ENCODE measurements at regions not wholly inside any gene's neighbourhood (a gene's known extent, or its start where the extent isn't known, plus 50 kb on each side); places are given as distances from the start of the nearest gene placed in this dataset.

GRCh38 chr2:42969231-42970150 lies 177.1 kb upstream of the HAAO start:
- no peak for DNase-seq

DNA sequence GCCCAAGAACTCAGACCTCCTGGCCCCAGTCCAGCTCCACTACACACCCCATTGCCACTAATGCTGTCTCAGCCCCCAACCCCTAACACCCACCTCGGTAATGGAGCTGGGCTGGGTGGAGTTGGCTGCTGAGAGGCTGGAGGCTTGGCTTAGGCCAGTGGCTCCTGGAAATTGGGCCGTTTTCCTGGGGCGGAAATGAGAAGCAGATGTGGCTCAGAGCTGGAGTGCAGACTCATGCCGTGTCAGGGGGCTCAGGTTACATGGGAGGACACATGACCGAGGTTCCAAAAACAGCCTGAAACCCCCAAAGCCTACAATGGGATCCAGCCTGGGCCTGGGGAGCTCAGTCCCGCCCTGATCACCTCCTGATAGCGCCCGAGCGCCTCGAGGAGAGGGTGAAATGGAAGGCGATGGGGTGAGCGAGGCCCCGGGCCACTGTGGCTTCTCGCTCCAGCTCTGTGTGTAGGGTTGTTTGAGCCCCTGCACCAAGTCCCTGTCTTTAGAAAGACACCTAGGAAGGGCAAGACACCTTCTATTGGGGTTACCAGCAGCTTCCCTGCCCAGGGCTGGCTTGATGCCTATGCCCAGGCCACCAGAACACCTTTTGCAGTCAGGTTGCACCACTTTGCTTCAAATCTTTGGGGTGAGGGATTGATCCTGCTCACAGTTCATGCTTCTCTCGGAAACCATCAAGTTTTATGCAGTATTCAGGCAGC lies 175.7 kb upstream of the HAAO start:
- no peak for DNase-seq

GRCh38 chr2:42965910-42966309 lies 173.5 kb upstream of the HAAO start:
- no peak for DNase-seq

DNA sequence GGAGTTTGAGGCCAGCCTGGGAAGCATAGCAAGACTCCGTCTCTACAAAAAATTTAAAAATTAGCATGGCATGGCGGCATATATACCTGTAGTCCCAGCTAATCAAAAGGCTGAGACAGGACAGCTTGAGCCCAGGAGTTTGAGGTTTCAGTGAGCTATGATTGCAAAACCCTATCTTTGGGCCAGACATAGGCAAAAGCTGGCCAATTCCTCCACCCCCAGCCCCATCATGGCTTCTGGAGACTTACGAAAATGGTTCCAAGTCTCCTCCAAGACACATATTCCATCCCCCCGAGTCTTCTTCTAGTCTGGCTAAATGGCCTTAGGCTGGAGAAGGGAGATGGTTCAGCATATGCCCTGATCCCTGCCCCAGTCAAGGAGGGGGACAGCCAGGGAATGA lies 172.8 kb upstream of the HAAO start:
- DNase-seq, result no peak

DNA sequence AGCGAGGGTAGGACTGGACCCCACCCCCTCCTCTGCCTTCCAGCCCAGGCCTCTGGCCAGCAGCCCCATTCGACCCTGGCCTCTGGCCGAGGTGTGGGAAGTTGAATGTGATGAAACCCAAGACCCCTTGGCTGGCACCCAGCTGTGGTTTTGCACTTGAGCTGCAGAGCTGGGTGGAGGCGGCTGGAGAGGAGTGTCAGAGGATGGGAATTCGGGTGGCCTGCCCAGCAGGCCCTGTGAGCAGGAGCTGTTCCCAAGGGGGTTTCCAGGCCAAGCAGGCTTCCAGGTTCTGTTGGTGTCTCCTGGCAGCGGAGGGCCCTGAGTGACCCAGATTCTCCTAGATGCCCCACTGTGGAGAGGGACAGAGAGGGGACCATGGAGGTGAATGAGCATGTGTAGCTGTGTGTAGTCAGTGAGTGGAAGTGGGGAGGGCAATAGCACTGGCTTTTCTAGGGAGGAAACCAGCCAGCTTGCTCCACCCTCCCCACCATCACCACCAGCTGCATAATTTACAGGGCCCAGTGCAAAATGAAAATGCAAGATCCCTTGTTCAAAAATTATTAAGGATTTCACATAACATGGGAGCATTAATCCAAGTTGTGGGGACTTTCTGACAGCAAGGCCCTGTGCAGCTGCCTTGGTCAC lies 172.2 kb upstream of the HAAO start:
- DNase-seq, result no peak

DNA sequence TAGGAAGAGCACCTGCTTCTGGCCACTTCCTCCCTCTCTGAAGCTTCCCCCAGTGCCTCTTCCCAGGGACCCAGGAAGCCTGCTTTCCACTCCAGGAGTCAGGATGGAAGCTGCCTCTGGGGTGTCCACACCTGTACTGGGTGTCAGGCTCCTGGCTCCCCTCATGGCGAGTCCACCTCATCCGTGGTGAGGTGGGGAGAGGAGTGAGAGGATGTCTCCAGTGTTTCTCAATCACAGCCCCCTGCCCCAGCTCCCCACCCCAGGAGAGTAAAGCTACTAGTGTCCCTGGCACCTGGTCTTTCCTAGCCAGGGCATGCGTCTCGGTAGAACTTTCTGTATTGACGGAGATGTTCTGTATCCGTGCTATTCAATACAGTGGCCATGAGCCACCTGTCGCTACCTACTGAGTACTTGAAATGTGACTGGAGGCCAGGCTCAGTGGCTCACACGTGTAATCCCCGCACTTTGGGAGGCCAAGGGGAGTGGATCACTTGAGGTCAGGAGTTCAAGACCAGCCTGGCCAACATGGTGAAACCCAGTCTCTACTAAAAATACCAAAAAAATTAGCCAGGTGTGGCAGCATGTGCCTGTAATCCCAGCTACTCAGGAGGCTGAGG lies 171.2 kb upstream of the HAAO start:
- DNase-seq, result no peak

GRCh38 chr2:42962508-42962953 lies 170.1 kb upstream of the HAAO start:
- DNase-seq, result no peak

DNA sequence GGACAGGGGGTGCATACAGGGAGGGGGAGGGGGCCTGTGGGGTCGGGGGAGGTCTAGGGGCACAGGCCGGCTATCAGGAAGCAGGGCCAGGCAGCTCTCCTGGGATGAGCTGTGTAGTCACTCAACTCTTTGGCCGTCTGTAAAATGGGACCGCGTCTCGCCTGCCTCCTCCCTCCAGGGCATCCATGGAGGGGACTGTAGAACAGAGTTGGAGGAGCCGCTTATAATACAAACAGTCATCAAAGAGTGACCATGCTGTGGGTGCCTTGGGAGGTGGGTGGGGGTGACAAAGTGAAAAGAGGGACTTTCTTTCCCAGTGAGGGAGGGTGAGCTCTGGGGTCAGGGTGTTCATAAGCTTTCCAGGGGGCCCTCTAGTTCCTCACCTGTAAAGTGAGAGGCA lies 169.6 kb upstream of the HAAO start:
- no peak for DNase-seq

DNA sequence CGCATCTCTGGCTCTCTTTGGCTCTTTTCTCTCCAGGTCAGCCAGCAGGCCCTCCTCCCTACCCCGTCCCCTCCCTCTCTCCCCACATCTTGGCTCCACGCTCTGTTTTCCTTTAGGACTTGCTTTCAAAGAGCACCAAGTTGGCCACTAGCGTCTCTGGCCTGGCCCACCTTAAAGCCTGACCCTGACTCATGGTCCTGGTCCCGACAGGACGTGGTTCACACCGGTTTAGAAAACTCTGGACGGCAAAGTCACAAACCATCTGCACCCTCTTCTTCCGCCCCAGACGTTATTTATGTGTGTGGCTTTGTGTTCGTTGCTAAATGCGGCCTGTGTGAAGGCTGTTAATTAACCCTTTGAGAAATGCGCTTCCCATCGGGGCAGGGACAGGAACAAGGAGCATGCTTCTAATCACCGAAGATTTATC lies 169.0 kb upstream of the HAAO start:
- no peak for DNase-seq

DNA sequence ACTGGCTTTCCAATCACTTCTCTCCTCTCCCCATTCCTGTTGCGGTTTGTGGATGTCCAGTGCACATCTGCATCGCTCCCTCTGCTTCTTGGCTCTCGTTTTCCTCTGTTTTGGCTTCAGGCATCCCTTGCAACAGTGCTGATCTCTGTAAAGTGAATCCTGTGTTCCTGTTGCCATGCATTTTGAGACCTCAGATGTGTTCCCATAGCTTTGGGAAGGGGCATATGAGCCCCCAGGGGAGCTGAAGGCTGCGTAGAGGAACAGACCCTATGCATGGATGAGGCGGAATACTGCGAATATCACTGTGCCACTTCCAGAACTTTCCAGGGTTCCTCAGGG lies 168.4 kb upstream of the HAAO start:
- DNase-seq, result no peak

GRCh38 chr2:42960002-42960841 lies 167.8 kb upstream of the HAAO start:
- no peak for DNase-seq

GRCh38 chr2:42959234-42960001 lies 167.0 kb upstream of the HAAO start:
- DNase-seq, result no peak

GRCh38 chr2:42958741-42959233 lies 166.4 kb upstream of the HAAO start:
- no peak for DNase-seq

- DNase-seq, result no peak
Observed at GRCh38 chr2:42957861-42958301, 165.5 kb upstream of the HAAO start.

DNA sequence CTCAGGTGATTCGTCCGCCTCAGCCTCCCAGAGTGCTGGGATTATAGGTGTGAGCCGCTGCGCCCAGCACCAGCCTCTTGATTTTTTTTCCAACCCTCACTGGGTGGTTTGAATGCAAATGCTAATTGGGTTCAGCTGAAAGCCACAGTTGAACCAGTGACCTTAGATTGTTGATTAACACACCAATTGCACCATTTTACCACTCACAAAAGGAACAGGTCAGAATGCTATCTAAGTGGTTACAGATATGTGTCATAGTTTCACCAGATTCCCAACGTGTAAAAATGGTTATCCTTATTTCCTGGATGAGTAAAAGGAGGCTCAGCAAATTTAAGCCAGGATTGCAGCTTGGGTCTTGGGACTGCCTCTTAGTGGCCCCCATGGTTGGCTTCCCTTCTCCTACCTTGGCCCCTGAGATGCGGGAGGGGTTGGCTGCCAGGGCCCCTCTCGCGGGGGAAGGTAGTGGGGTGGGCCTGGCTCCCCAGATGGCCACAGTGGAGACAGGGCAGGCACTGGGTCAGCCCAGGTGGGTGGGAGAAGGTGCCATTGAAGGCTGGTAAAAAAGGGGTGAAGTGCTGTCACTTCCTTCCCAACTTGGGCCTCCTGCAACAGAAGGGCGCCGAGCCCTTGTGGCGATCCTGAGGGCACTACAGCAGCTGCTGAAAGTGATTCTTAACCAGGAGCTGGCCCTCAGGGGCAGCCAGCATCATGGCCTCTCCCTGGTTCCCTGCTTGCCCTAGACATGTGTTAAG lies 164.9 kb upstream of the HAAO start:
- no peak for DNase-seq

- no peak for DNase-seq
Observed at GRCh38 chr2:42954227-42954962, 162.0 kb upstream of the HAAO start.

GRCh38 chr2:42953216-42953615 lies 160.8 kb upstream of the HAAO start:
- DNase-seq, result no peak

DNA sequence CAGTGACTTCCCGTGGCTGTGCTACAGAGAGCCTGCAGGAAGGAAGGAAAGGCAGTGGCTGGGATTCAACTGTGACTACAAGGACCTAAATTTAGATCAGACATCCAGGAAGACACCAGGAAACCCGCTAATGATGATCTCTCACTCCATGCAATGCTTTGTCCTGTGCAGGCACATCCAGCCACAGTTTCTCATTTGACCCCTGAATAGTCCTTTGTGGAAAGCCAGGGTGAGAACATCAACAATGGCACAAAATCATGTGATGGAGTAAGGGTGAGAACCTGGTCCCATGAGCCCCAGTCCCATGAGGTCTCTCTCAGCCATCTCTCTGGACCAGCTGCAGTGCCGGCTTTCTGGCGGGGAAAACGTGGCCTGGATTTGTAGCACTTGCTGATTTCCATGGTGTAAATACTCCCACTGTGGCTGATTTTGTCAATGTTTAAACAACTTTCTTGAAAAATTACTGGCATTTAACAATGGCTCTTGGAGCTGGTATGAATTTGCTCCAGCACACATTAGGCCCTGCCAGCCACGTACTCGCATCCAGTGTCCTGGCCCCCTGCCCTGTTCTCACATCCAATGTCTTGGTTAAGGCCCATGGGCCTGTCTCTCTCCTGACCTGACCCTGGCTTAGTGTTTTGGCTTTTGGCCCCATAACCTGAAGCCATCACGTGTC lies 159.0 kb upstream of the HAAO start:
- DNase-seq, result no peak

DNA sequence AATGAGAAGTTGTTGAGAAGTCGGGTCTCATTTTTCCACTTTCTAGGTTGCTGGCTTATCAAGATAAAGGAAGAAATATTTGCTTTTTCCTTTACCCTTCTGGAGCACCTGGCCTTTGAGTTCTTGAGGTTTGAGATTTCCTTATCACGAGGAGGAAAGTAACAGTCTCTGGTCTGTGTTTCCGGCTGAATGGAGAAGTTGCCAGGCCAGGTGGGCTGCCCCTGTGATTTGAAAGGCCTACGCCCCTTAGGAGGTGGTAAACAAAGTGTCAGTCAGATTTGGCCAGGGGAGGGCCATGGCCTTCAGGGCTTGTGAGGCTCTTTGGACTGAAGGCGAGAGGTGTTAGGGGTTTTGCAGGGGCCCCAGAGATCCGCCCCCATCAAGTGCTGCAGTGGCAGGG lies 156.7 kb upstream of the HAAO start:
- DNase-seq, result no peak

All from stimulated activated CD4-positive, alpha-beta T cell treated with anti-CD3 and anti-CD28 coated beads, Interleukin-15, amount 100 ng/mL, for 24 hours (primary cell).